Neutrophil (primary cell): ENCODE measurements at regions not wholly inside any gene's neighbourhood (a gene's known extent, or its start where the extent isn't known, plus 50 kb on each side); places are given as distances from the start of the nearest gene placed in this dataset.

Source experiments
- H3K27ac ChIP-seq: fragments of 200-600 bp; sonication (generic); 2 replicates; pipeline ENCODE4 v1.5.1; 2016; ENCODE audit warnings: mild to moderate bottlenecking, moderate library complexity
- H3K27me3 ChIP-seq: fragments of 200-600 bp; sonication (generic); 2 replicates; pipeline ENCODE4 v1.6.0; 2016; ENCODE audit warnings: mild to moderate bottlenecking
- H3K36me3 ChIP-seq: fragments of 200-600 bp; sonication (generic); 2 replicates; pipeline ENCODE4 v1.5.1; 2017
- H3K4me1 ChIP-seq, 2 experiments: fragments of 200-600 bp in 1 of 2; sonication (generic) in 1 of 2; 1 replicate in 1 of 2; 2 replicates in 1 of 2; pipeline versions ENCODE4 v1.5.1 to v1.6.1; 2013 to 2016; ENCODE audit warnings: low read depth in 1 of 2, low read length in 1 of 2, mild to moderate bottlenecking in 1 of 2, moderate library complexity in 1 of 2; ENCODE audit not compliant: control insufficient read depth in 1 of 2, insufficient read depth in 1 of 2
- H3K4me3 ChIP-seq, 2 experiments: fragments of 200-600 bp in 1 of 2; sonication (generic) in 1 of 2; 1 replicate in 1 of 2; 2 replicates in 1 of 2; pipeline ENCODE4 v1.5.1; 2013 to 2016; ENCODE audit warnings: low read depth in 1 of 2, low read length in 1 of 2, mild to moderate bottlenecking in 1 of 2, moderate library complexity in 1 of 2
- H3K9me3 ChIP-seq: fragments of 200-600 bp; sonication (generic); 2 replicates; pipeline ENCODE4 v1.5.1; 2016
- TF ChIP-seq, protein P1 (sequence below): fragments of 200-600 bp; sonication (generic); IDR thresholded peaks from 2 replicates; pipeline ENCODE4 v1.5.1; 2016; ENCODE audit warnings: antibody characterized with exemption

DNA sequence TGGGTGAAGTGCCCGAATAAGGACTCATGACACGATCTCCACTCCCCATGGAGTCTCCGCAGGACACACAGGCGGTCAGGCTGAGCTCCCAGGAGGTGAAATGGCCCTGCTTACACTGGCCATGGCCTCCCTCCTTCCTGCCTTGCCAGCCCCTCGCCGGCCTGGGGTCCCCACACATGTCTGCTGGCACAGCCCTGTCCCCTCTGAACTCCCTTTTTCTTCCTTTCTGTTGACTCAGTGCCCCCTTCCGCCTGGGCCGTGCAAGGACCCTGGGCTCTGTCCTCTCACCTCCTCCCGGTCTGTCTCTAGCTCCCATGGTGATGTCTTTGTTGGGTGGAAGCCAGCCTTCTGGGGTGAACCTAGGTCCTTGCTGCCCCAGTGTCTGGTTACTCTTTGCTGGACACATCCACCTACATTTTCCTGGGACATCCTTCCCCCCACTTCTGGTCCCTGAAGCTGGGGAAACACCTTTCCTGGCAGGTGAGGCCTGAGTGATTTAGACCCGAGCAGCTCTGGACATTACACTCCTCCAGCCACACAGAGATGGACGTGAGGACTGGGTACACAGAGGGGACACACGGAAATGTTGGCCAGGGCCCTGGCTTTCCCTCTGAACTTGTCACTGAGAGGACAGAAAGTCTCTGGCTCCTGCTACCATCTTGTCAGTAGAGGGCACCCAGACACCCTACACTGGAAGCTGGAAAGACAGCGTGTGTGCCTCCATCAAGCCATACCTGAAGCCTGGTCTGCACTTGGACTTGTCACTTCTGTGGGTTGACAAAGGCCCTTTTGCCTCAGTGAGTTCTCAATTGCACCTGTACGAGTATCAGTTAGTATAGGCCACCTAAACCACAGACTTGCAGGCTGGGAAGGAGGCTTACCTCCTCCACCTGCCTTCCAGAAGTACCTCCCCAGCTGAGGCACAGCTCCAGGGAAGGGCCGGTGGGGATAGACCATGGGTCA, 864.3 kb downstream of the TBC1D22A start:
- no peak overlapping the region for H3K27ac ChIP-seq
- no peak overlapping the region for H3K4me3 ChIP-seq
- TF ChIP-seq, protein P1, sequence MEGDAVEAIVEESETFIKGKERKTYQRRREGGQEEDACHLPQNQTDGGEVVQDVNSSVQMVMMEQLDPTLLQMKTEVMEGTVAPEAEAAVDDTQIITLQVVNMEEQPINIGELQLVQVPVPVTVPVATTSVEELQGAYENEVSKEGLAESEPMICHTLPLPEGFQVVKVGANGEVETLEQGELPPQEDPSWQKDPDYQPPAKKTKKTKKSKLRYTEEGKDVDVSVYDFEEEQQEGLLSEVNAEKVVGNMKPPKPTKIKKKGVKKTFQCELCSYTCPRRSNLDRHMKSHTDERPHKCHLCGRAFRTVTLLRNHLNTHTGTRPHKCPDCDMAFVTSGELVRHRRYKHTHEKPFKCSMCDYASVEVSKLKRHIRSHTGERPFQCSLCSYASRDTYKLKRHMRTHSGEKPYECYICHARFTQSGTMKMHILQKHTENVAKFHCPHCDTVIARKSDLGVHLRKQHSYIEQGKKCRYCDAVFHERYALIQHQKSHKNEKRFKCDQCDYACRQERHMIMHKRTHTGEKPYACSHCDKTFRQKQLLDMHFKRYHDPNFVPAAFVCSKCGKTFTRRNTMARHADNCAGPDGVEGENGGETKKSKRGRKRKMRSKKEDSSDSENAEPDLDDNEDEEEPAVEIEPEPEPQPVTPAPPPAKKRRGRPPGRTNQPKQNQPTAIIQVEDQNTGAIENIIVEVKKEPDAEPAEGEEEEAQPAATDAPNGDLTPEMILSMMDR: no peak
- H3K9me3 ChIP-seq: no peaks in the 10 kb centered on the region
- H3K4me1 ChIP-seq: no peaks in the 10 kb centered on the region
- no peaks in the 10 kb centered on the region for H3K27me3 ChIP-seq
- no peaks in the 10 kb centered on the region for H3K36me3 ChIP-seq

DNA sequence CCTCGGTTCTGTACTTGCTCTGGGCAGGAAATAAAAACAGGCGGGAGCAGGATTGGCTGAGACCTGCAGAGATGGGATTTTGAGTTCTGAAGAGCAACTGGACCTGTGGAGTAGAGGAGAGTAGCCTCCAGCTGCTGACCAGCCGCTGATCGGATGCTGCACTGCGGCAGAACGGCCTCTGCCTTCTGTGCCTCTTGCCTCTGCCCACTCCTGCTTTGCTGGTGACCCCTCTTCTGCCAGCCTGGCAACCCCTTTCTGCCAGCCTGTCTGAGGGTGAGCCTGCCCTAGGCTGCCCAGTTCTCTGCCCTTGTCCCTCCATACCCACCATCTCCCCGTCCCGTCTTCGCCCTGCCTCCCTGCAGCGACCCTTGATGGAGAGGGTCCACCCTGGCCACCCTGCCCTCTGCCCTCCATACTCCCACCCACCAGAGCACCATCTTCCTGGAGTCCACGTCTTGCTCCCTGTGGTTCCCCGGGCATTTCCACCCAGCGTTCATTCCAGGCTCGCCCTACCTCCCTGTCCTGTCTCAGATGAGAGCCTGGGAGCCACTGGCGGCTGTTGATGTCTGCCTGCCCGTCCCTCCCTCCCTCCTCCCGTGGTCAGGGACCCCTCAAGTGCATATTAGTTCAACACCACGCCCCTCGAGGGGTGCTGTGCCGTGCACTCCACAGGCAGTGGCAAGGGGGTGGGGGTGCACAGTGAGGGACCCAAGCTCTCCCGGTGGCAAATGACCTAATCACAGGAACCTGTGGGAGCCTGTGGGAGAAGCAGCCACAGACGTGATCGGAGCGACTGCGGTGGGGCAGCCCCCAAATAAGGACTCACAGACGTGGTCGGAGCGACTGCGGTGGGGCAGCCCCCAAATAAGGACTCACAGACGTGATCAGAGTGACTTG, 863.3 kb downstream of the TBC1D22A start:
- TF ChIP-seq, protein P1: no peak
- H3K4me3 ChIP-seq: no peak overlapping the region
- H3K36me3 ChIP-seq: no peaks in the 10 kb centered on the region
- H3K4me1 ChIP-seq: no peaks in the 10 kb centered on the region
- no peaks in the 10 kb centered on the region for H3K27me3 ChIP-seq
- H3K9me3 ChIP-seq: no peaks in the 10 kb centered on the region
- no peak overlapping the region for H3K27ac ChIP-seq

DNA sequence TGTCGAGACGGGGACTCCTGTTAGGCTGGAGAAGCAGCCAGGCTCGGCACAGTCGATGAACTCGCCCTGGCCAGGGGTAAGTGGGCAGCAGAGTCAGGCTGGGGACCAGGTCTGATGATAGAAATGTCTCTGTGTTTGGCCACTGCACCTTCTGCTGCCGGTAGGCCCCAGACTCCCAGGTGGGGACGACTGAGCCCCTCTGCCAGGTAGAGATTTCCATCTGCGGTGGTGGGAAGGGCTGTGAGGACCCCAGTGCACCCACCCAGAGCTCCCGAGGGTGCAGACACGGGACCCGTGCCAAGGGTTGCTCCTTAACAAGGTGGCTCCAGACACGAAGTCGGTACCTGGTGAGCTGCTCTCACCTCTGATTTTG, 862.5 kb downstream of the TBC1D22A start:
- Histone ChIP-seq H3K27ac (no peak overlapping the region), H3K27me3 (no peaks in the 10 kb centered on the region), H3K9me3 (no peaks in the 10 kb centered on the region), H3K4me1 (no peaks in the 10 kb centered on the region), H3K36me3 (no peaks in the 10 kb centered on the region), H3K4me3 (no peak overlapping the region)
- TF ChIP-seq, protein P1: no peak

DNA sequence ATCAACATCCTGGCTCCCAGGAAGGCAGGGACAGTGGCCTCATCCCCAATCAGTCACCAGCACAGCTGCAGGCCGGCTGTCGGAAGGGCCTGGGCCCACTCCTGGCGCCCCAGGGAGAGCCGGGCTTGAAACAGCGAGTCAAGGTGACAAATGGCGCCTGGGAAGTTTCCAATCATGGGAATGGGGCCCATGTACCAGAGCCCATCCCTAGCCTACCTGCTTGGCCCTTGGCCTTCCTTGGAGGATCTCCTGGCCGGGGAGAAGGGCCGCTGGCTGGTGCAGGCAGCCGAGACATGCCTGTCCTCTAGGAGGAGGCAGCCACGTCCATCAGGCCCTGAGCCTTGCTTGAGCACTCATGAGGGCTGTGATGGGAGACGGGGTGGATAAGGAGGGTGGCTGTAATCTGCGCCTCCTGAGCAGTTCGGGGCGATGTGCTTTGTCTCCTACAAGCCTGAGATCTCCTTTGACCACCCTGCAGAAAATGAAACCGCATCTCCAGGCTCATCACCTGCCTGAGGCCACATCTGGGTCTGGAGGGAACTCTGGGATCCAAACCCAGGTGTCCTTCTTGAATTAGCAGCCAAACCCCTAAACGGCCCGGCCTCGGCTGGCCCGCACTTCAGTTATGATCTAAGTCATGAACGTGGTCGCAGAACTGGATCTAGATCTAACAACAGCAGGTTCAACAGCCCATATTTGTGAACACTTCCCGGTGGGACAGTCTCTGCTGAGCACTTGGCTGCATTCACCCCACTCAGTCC, 862.0 kb downstream of the TBC1D22A start:
- no peak overlapping the region for H3K4me3 ChIP-seq
- H3K9me3 ChIP-seq: no peaks in the 10 kb centered on the region
- TF ChIP-seq, protein P1: no peak
- no peak overlapping the region for H3K27ac ChIP-seq
- no peaks in the 10 kb centered on the region for H3K27me3 ChIP-seq
- H3K36me3 ChIP-seq: no peaks in the 10 kb centered on the region
- no peaks in the 10 kb centered on the region for H3K4me1 ChIP-seq

DNA sequence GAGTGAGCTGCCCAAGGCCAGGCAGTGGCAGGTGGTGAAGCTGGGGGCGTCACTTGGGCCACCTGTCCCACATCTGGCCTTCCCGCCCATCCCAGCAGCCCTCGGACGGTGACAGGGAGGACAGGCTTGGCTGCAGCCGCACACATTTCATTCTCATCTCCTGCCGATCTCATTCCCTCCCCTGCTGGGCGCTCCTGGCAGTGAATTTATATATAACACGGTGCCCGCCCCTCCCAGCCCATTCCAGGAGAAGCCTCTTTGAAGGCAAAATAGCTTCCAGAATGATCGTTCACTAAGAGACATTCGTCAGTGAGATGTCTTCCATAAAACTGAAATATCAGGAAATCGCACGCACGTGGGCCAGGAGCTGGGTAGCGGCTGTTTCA, 861.3 kb downstream of the TBC1D22A start:
- no peak overlapping the region for H3K27ac ChIP-seq
- no peak overlapping the region for H3K4me3 ChIP-seq
- H3K4me1 ChIP-seq: no peaks in the 10 kb centered on the region
- no peaks in the 10 kb centered on the region for H3K36me3 ChIP-seq
- no peaks in the 10 kb centered on the region for H3K9me3 ChIP-seq
- TF ChIP-seq, protein P1: no peak
- no peaks in the 10 kb centered on the region for H3K27me3 ChIP-seq
